HG03575 (cell line): ENCODE measurements at regions not wholly inside any gene's neighbourhood (a gene's known extent, or its start where the extent isn't known, plus 50 kb on each side); places are given as distances from the start of the nearest gene placed in this dataset.

Source experiments
- ATAC-seq: cut with Tn5 transposase; IDR thresholded peaks from one replicate; pipeline ENCODE4 v1.9.1; 2021; ENCODE audit not compliant: unreplicated experiment, insufficient number of reproducible peaks, low FRiP score; ENCODE audit errors: extremely low read depth

- ATAC-seq = no peak
Measured at GRCh38 chr21:43364261-43364510, 62.7 kb downstream of the SIK1 start.

GRCh38 chr21:43363506-43364260 lies 63.2 kb downstream of the SIK1 start:
- no peak for ATAC-seq

- no peak for ATAC-seq
Measured at GRCh38 chr21:43362915-43363314, 64.0 kb downstream of the SIK1 start.

- ATAC-seq = no peak
Measured at GRCh38 chr21:43362321-43362791, 64.6 kb downstream of the SIK1 start.

DNA sequence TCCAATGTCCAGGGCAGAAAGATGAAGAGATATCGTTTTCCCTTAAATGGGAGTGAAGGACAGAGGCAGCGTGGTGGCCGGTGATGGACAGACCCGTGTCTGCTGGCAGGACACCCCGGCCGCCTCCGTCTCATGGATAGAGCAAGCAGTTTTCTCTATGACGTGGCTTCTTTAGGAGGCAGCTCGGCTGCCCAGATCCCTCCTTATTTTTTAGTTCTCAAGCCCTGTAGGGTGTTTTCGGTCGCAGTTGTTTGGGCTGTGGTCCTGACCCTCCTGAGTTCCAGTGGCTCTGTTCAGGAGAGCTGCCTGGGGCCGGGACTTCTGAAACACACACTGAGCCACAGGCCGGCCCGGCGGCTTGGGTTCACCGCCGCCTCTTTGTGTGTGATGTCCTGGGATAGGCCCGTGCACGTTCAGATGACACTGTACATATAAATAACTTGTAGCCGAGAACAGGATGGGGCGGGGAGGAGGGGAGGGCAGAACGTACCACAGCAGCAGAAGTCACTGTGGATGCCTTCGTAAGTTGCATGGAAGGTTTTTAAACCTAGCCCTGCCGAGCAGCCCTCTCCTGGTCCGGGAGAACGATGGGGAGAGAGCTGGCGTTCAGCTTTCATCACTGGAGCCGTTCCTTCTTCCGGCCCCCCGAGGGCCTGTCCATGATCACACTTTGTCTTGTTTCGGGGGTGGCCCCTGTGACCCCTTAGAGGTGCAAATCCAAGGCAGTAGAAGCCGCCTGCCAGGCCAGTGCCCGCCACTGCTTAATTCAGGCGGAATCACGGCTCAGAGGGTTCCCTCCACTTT lies 65.2 kb downstream of the SIK1 start:
- ATAC-seq = no peak

GRCh38 chr21:43361127-43361492 lies 65.8 kb downstream of the SIK1 start:
- ATAC-seq = no peak

- no peak for ATAC-seq
Measured at GRCh38 chr21:43360441-43361126, 66.3 kb downstream of the SIK1 start.

DNA sequence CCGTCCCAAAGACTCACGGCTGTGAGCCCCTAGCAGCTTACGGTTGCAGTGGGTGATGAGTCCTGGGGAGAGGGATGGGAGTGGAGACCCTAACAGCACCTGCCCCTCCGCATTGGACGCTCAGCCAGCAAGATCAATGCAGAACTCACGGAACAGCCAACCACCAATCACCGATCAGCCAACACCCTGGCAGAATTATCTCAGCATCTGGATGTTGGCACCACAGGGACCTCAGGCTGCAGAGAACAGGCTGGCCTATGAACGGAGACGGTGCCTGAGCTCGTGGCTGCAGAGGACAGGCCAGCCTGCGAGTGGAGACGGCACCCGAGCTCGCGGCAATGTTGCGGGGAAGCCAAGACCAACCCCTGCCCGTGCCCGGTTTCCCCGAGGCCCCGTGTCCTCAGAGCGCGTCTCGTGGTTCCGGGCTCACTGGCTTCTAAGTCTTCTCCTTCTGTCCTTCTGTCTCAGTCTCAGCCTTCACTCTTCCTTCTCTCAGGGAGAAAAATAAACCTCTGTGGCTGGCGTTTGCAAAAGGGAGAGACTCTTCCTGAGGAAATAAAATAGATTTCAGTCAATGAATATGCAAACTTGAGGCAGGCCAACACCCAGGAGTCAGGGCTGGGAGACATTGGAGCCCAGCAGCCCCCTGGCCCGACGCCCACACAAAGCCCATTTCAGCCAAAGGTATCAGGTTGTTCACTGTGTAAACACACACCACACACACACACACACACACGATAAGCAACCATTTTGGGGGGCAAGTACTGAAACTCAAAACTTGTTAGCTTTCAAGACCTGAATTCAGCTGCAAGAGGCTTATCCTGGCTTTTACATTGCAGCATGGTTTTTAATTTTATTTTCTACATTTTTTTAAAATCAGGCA lies 67.8 kb downstream of the SIK1 start:
- no peak for ATAC-seq

DNA sequence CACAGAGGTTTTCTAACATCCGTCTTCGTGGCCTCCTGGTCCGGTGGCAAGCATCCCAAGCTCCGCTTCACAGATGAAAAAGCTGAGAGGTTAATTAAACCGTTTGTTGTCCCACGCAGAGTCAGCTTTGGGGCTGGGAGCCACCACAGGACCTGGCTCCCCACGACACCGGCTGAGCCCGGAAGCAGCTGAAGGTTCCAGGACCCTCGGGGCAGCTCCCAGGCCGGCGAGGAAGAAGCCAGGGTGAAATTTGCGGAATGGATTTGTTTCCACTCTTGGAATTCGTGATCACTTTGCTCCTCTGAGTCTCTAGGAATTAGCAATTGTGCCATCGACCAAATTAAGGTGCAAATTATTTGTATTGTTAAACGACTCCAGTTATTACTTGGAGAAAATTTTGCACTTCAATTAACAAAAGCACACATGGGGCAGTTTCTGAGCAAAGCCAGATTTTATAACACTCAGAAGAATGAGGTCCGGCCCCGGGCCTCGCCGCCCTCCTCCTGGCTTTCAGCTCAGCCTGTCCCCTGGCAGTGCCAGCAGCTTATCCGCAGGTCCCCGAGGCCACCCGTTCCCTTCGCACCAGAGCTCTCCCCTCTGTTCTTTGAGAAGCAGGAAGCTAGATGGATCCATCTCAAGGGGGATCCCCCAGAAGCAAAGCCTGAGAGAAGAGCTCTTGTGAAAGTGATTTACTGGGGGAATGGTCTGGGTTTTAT lies 69.1 kb downstream of the SIK1 start:
- no peak for ATAC-seq

- no peak for ATAC-seq
Measured at GRCh38 chr21:43355925-43356289, 71.0 kb downstream of the SIK1 start.

DNA sequence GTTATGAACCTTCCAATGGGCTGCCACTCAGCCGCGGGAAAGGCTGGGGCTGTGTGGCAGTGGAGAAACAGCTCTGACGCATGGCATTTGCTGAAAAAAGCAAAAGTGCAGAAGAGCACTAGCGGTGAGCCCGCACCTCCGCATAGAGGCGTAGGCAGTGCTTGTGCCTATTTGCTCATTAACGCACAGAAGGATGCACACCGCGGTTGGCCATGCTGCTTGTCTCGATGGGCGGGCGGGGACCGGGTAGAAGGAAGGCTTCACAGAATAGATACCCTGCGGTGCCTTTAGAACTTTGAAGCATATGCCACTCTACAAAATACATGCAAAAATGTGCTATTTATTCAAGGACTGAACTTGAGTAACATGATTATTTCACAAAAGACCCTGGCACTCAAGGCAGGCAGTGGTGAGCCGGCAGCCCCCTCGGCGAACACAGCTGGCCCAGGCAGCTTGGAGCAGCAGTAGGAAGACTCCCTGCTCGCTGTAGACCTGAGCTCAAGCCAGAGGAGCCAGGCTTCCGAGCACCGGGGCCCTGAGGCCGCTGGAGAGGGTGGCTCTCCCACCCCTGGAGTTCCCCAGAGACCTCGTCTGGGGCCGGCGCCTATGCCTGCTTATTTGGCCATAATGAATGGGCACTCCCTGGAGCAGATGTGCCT lies 71.5 kb downstream of the SIK1 start:
- no peak for ATAC-seq

GRCh38 chr21:43354666-43355065 lies 72.3 kb downstream of the SIK1 start:
- ATAC-seq = no peak

GRCh38 chr21:43354026-43354420 lies 72.9 kb downstream of the SIK1 start:
- no peak for ATAC-seq

- no peak for ATAC-seq
Measured at GRCh38 chr21:43353282-43354025, 73.5 kb downstream of the SIK1 start.

DNA sequence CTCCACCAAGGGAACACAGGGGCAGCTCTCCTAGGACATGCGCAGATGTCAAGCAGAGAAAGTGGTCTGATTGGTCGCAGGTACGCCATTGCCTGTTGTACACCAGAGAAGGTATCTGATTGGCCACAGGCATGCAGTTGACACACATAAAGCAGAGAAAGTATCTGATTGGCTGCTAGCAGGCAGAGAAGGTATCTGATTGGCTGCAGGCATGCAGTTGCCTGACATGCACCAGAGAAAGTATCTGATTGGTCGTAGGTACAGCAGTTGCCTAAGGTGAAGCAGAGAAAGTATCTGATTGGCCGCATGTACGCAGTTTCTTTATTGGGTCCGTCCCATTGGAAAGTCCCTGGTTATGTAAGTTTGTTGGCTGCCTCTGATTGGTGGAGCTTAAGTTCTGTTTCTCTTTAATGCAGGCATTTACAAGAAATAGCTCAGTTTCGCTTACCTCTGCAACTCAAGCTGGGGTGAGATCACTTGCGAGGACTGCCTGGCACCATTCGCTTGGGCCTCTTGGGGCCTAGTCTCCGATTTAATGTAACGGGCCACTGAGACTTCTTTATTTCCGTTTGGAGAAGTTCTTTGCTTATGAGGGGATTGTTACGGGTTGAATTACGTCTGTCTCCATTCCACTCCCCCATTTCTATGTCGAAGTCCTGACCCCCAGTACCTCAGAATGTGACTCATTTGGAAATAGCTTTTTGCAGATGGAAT lies 74.2 kb downstream of the SIK1 start:
- peak; percentile 75 for ATAC-seq

GRCh38 chr21:43352154-43352537 lies 74.8 kb downstream of the SIK1 start:
- no peak for ATAC-seq
